ENCODE measurements at regions not wholly inside any gene's neighbourhood (a gene's known extent, or its start where the extent isn't known, plus 50 kb on each side); places are given as distances from the start of the nearest gene placed in this dataset.

DNA sequence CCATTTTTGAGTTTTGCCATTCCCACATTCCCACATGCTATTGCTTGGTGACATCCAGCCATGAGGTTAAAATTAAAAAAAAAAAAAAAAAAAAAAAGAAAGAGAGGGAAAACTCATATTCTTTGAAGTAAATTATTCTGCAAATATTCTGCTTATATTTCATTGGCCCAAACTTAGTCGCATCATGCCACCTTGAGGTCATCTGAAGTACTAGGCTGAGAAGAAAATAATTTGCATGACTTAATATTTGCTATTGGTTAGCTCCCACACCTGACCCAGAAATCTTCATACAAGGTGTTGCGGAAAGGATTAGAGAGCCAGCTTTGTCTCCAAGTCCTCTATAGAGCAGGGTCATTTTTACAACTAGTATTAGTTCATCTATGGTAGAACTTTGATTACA is 2206.0 kb downstream of the MRPL39 start:
- H3K4me3 ChIP-seq (ENCODE audit: low read length), result no peak overlapping the region
- no peak overlapping the region for H3K9ac ChIP-seq (ENCODE audit: low read length)
- H3K36me3 ChIP-seq (ENCODE audit: control insufficient read depth, insufficient read depth, low read length), result no peaks in the 10 kb centered on the region
- no peak overlapping the region for H2BK120ac ChIP-seq (ENCODE audit: low read depth, low read length)
- H2BK15ac ChIP-seq (replicated peaks; ENCODE audit: low read depth), result no peak overlapping the region
- H3K4me2 ChIP-seq (ENCODE audit: low read length), result no peak overlapping the region
- H3K18ac ChIP-seq (ENCODE audit: low read length), result no peak overlapping the region
- no peak overlapping the region for H2BK5ac ChIP-seq (ENCODE audit: low read length)
- no peak overlapping the region for H3K56ac ChIP-seq (ENCODE audit: low read length)
- no peak overlapping the region for H4K8ac ChIP-seq (ENCODE audit: low read depth, low read length)
- no peaks in the 10 kb centered on the region for H3K79me1 ChIP-seq (ENCODE audit: low read length)
- no peak overlapping the region for H3K23ac ChIP-seq (ENCODE audit: low read length)
- H3K27ac ChIP-seq (ENCODE audit: low read depth, low read length), result no peak overlapping the region
- DNase-seq, result peak; percentile 52
- H3K4ac ChIP-seq (ENCODE audit: low read depth, low read length), result no peak overlapping the region
- no peaks in the 10 kb centered on the region for H3K79me2 ChIP-seq (ENCODE audit: control insufficient read depth, insufficient read depth, low read length)
- H2AK5ac ChIP-seq (ENCODE audit: low read length), result no peak overlapping the region
- H4K5ac ChIP-seq (ENCODE audit: low read length), result no peak overlapping the region
- no peaks in the 10 kb centered on the region for H3K27me3 ChIP-seq (ENCODE audit: insufficient read depth, low read length, poor library complexity)
- no peaks in the 10 kb centered on the region for H3K4me1 ChIP-seq (ENCODE audit: control insufficient read depth, low read depth, low read length)
- WGBS (ENCODE audit: extremely low coverage, insufficient coverage, low lambda C conversion rate), result no CpG with 5 or more reads among the region's 2 CpGs

DNA sequence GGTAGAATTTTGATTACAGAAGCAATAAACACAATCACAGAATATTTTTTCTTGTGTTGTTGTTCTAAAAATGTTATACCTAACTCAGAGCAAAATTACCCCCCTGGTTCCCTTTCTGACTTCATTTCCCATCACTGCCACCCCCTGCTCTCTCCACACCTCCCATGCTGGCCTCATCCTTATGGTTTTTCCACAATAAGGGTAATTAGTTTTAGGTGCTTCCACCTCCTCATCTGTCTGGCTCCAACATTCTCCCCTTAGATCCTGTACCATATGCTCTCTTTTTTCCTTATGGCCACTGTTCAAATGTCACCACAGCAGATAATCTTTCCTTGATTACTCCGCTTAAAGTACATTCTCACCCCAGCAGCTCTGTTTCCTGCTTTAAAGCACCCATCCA is 2208.6 kb downstream of the MRPL39 start:
- H4K5ac ChIP-seq (ENCODE audit: low read length), result no peak overlapping the region
- H3K4ac ChIP-seq (ENCODE audit: low read depth, low read length), result no peak overlapping the region
- no peaks in the 10 kb centered on the region for H3K27me3 ChIP-seq (ENCODE audit: insufficient read depth, low read length, poor library complexity)
- no peak overlapping the region for H3K4me2 ChIP-seq (ENCODE audit: low read length)
- no peak overlapping the region for H2AK5ac ChIP-seq (ENCODE audit: low read length)
- H2BK15ac ChIP-seq (replicated peaks; ENCODE audit: low read depth), result no peak overlapping the region
- no peak overlapping the region for H2BK5ac ChIP-seq (ENCODE audit: low read length)
- no peaks in the 10 kb centered on the region for H3K79me1 ChIP-seq (ENCODE audit: low read length)
- H3K4me3 ChIP-seq (ENCODE audit: low read length), result no peak overlapping the region
- WGBS (ENCODE audit: extremely low coverage, insufficient coverage, low lambda C conversion rate), result no CpG with 5 or more reads among the region's 1 CpG
- H3K56ac ChIP-seq (ENCODE audit: low read length), result no peak overlapping the region
- H2BK120ac ChIP-seq (ENCODE audit: low read depth, low read length), result no peak overlapping the region
- no peaks in the 10 kb centered on the region for H3K79me2 ChIP-seq (ENCODE audit: control insufficient read depth, insufficient read depth, low read length)
- no peak overlapping the region for H3K18ac ChIP-seq (ENCODE audit: low read length)
- no peak for DNase-seq
- H3K27ac ChIP-seq (ENCODE audit: low read depth, low read length), result no peak overlapping the region
- no peak overlapping the region for H4K8ac ChIP-seq (ENCODE audit: low read depth, low read length)
- H3K23ac ChIP-seq (ENCODE audit: low read length), result no peak overlapping the region
- no peak overlapping the region for H3K9ac ChIP-seq (ENCODE audit: low read length)
- H3K36me3 ChIP-seq (ENCODE audit: control insufficient read depth, insufficient read depth, low read length), result no peaks in the 10 kb centered on the region
- H3K4me1 ChIP-seq (ENCODE audit: control insufficient read depth, low read depth, low read length), result no peaks in the 10 kb centered on the region

- Histone ChIP-seq H3K79me2 (ENCODE audit: control insufficient read depth, insufficient read depth, low read length) (no peaks in the 10 kb centered on the region), H3K36me3 (ENCODE audit: control insufficient read depth, insufficient read depth, low read length) (no peaks in the 10 kb centered on the region), H3K79me1 (ENCODE audit: low read length) (no peaks in the 10 kb centered on the region), H3K56ac (ENCODE audit: low read length) (no peak overlapping the region), H2BK120ac (ENCODE audit: low read depth, low read length) (no peak overlapping the region), H2AK5ac (ENCODE audit: low read length) (no peak overlapping the region), H3K23ac (ENCODE audit: low read length) (no peak overlapping the region), H3K27me3 (ENCODE audit: insufficient read depth, low read length, poor library complexity) (no peaks in the 10 kb centered on the region), H3K27ac (ENCODE audit: low read depth, low read length) (no peak overlapping the region), H4K5ac (ENCODE audit: low read length) (no peak overlapping the region), H3K4me3 (ENCODE audit: low read length) (no peak overlapping the region), H3K4ac (ENCODE audit: low read depth, low read length) (no peak overlapping the region), H3K9ac (ENCODE audit: low read length) (no peak overlapping the region), H3K4me1 (ENCODE audit: control insufficient read depth, low read depth, low read length) (no peaks in the 10 kb centered on the region), H3K18ac (ENCODE audit: low read length) (no peak overlapping the region), H2BK15ac (replicated peaks; ENCODE audit: low read depth) (no peak overlapping the region), H2BK5ac (ENCODE audit: low read length) (no peak overlapping the region), H3K4me2 (ENCODE audit: low read length) (no peak overlapping the region), H4K8ac (ENCODE audit: low read depth, low read length) (no peak overlapping the region)
- DNase-seq, result no peak
- WGBS (ENCODE audit: extremely low coverage, insufficient coverage, low lambda C conversion rate), result no CpG with 5 or more reads among the region's 2 CpGs
Measured at GRCh38 chr21:23394458-23394857, 2212.8 kb downstream of the MRPL39 start.

- no peak overlapping the region for H4K5ac ChIP-seq (ENCODE audit: low read length)
- no CpG with 5 or more reads among the region's 4 CpGs for WGBS (ENCODE audit: extremely low coverage, insufficient coverage, low lambda C conversion rate)
- no peak overlapping the region for H3K4me3 ChIP-seq (ENCODE audit: low read length)
- no peaks in the 10 kb centered on the region for H3K27me3 ChIP-seq (ENCODE audit: insufficient read depth, low read length, poor library complexity)
- peak overlapping the region; percentile 46 for H3K56ac ChIP-seq (ENCODE audit: low read length)
- peak overlapping the region; percentile 55 for H3K9ac ChIP-seq (ENCODE audit: low read length)
- H2BK5ac ChIP-seq (ENCODE audit: low read length), result no peak overlapping the region
- H3K4me2 ChIP-seq (ENCODE audit: low read length), result peak overlapping the region; percentile 11
- peak; percentile 78 for DNase-seq
- no peak overlapping the region for H3K4ac ChIP-seq (ENCODE audit: low read depth, low read length)
- H3K4me1 ChIP-seq (ENCODE audit: control insufficient read depth, low read depth, low read length), result no peaks in the 10 kb centered on the region
- no peak overlapping the region for H4K8ac ChIP-seq (ENCODE audit: low read depth, low read length)
- H3K79me1 ChIP-seq (ENCODE audit: low read length), result no peaks in the 10 kb centered on the region
- no peak overlapping the region for H2AK5ac ChIP-seq (ENCODE audit: low read length)
- H3K23ac ChIP-seq (ENCODE audit: low read length), result no peak overlapping the region
- no peak overlapping the region for H3K18ac ChIP-seq (ENCODE audit: low read length)
- H2BK120ac ChIP-seq (ENCODE audit: low read depth, low read length), result no peak overlapping the region
- no peaks in the 10 kb centered on the region for H3K36me3 ChIP-seq (ENCODE audit: control insufficient read depth, insufficient read depth, low read length)
- no peak overlapping the region for H3K27ac ChIP-seq (ENCODE audit: low read depth, low read length)
- peaks cover 3% of the 10 kb centered on the region for H3K79me2 ChIP-seq (ENCODE audit: control insufficient read depth, insufficient read depth, low read length)
- no peak overlapping the region for H2BK15ac ChIP-seq (replicated peaks; ENCODE audit: low read depth)
Measured at GRCh38 chr21:23384679-23385078, 2222.6 kb downstream of the MRPL39 start.

GRCh38 chr21:23374155-23374554 is 2233.1 kb downstream of the MRPL39 start:
- no peaks in the 10 kb centered on the region for H3K27me3 ChIP-seq (ENCODE audit: insufficient read depth, low read length, poor library complexity)
- no CpG with 5 or more reads among the region's 4 CpGs for WGBS (ENCODE audit: extremely low coverage, insufficient coverage, low lambda C conversion rate)
- no peak overlapping the region for H4K5ac ChIP-seq (ENCODE audit: low read length)
- H2BK120ac ChIP-seq (ENCODE audit: low read depth, low read length), result no peak overlapping the region
- H3K36me3 ChIP-seq (ENCODE audit: control insufficient read depth, insufficient read depth, low read length), result no peaks in the 10 kb centered on the region
- H2AK5ac ChIP-seq (ENCODE audit: low read length), result no peak overlapping the region
- H3K4me3 ChIP-seq (ENCODE audit: low read length), result no peak overlapping the region
- no peak overlapping the region for H3K56ac ChIP-seq (ENCODE audit: low read length)
- no peaks in the 10 kb centered on the region for H3K79me1 ChIP-seq (ENCODE audit: low read length)
- no peak overlapping the region for H3K9ac ChIP-seq (ENCODE audit: low read length)
- no peak for DNase-seq
- H3K79me2 ChIP-seq (ENCODE audit: control insufficient read depth, insufficient read depth, low read length), result peaks cover 9% of the 10 kb centered on the region
- H4K8ac ChIP-seq (ENCODE audit: low read depth, low read length), result no peak overlapping the region
- H3K27ac ChIP-seq (ENCODE audit: low read depth, low read length), result no peak overlapping the region
- no peaks in the 10 kb centered on the region for H3K4me1 ChIP-seq (ENCODE audit: control insufficient read depth, low read depth, low read length)
- no peak overlapping the region for H3K18ac ChIP-seq (ENCODE audit: low read length)
- H3K4ac ChIP-seq (ENCODE audit: low read depth, low read length), result no peak overlapping the region
- H2BK15ac ChIP-seq (replicated peaks; ENCODE audit: low read depth), result no peak overlapping the region
- H3K4me2 ChIP-seq (ENCODE audit: low read length), result no peak overlapping the region
- H2BK5ac ChIP-seq (ENCODE audit: low read length), result no peak overlapping the region
- H3K23ac ChIP-seq (ENCODE audit: low read length), result no peak overlapping the region

GRCh38 chr21:23356905-23357304 is 2250.4 kb downstream of the MRPL39 start:
- Histone ChIP-seq H2BK120ac (ENCODE audit: low read depth, low read length) (no peak overlapping the region), H3K56ac (ENCODE audit: low read length) (no peak overlapping the region), H3K79me2 (ENCODE audit: control insufficient read depth, insufficient read depth, low read length) (no peaks in the 10 kb centered on the region), H3K27me3 (ENCODE audit: insufficient read depth, low read length, poor library complexity) (no peaks in the 10 kb centered on the region), H3K9ac (ENCODE audit: low read length) (no peak overlapping the region), H3K27ac (ENCODE audit: low read depth, low read length) (no peak overlapping the region), H3K4ac (ENCODE audit: low read depth, low read length) (no peak overlapping the region), H3K23ac (ENCODE audit: low read length) (no peak overlapping the region), H3K4me1 (ENCODE audit: control insufficient read depth, low read depth, low read length) (no peaks in the 10 kb centered on the region), H3K18ac (ENCODE audit: low read length) (no peak overlapping the region), H3K79me1 (ENCODE audit: low read length) (no peaks in the 10 kb centered on the region), H2BK15ac (replicated peaks; ENCODE audit: low read depth) (no peak overlapping the region), H3K36me3 (ENCODE audit: control insufficient read depth, insufficient read depth, low read length) (no peaks in the 10 kb centered on the region), H3K4me2 (ENCODE audit: low read length) (no peak overlapping the region), H2BK5ac (ENCODE audit: low read length) (no peak overlapping the region), H4K5ac (ENCODE audit: low read length) (no peak overlapping the region), H4K8ac (ENCODE audit: low read depth, low read length) (no peak overlapping the region), H3K4me3 (ENCODE audit: low read length) (no peak overlapping the region), H2AK5ac (ENCODE audit: low read length) (no peak overlapping the region)
- no peak for DNase-seq
- WGBS (ENCODE audit: extremely low coverage, insufficient coverage, low lambda C conversion rate), result no CpG with 5 or more reads among the region's 1 CpG
